DND-41 (cell line): ENCODE measurements at regions not wholly inside any gene's neighbourhood (a gene's known extent, or its start where the extent isn't known, plus 50 kb on each side); places are given as distances from the start of the nearest gene placed in this dataset.

Source experiments
- CTCF ChIP-seq: IDR thresholded peaks from 2 replicates; pipeline ENCODE4 v1.5.1; 2012; ENCODE audit warnings: borderline replicate concordance, low read length, moderate library complexity, mild to moderate bottlenecking; ENCODE audit not compliant: poor library complexity, severe bottlenecking; ENCODE audit errors: extremely low read depth
- EZH2 ChIP-seq: IDR thresholded peaks from 3 replicates; pipeline ENCODE4 v1.6.1; 2012; ENCODE audit warnings: borderline replicate concordance, low read depth, mild to moderate bottlenecking, moderate library complexity, low read length, inconsistent platforms; ENCODE audit not compliant: severe bottlenecking

DNA sequence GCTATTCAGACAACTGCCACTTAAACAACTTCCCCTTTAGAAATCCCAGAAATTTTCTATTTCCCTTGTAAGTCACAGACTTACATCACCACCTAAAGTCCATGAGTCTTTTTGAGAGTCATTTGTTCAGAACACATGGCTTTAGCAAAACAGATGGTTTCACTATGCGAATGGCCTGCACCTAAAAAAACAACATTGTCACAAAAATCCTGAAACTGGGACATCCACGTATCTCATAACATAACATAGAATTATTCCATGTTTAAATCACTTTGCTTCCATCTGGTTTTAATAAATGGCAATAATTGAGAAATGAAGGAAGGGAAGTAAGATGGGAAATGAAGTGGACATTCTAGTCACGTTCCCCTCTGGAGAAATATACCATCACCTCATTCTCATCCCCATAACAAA lies 155.3 kb upstream of the EDNRA start:
- no peak for TF ChIP-seq CTCF
- TF ChIP-seq EZH2 = no peak
